Endothelial cell of umbilical vein (primary cell): ENCODE measurements at regions not wholly inside any gene's neighbourhood (a gene's known extent, or its start where the extent isn't known, plus 50 kb on each side); places are given as distances from the start of the nearest gene placed in this dataset.

Source experiments
- BruUV-seq: library from RNA; stranded (reverse); fragments of 400-500 nt; replicated peaks from 2 replicates; lab custom pipeline; 2021; lab: Mats Ljungman, UMichigan
- CTCF ChIA-PET: fragments of 300-600, 350-600 bp; sonication (Branson Sonifier 250); formaldehyde crosslinking; loops from one replicate; lab custom pipeline; 2021; ENCODE audit warnings: antibody characterized with exemption, inconsistent platforms; lab: Charles Lee
- POLR2A ChIA-PET: fragments of 300-600, 350-600 bp; sonication (Branson Sonifier 250); formaldehyde crosslinking; loops from one replicate; lab custom pipeline; 2021; ENCODE audit warnings: antibody characterized with exemption, inconsistent platforms; lab: Charles Lee
- DNase-seq: peaks from one replicate; pipeline ENCODE4 v3.0.0-alpha.2; 2011; ENCODE audit warnings: low read depth, low spot score
- FAIRE-seq: peaks from 2 replicates; lab custom pipeline; 2011; peaks lifted over from hg19 to GRCh38; lab: Jason Lieb, UNC
- H2AFZ ChIP-seq: 2 replicates; pipeline ENCODE4 v1.6.0; 2012; ENCODE audit warnings: low read depth, low read length, control low read depth, inconsistent platforms
- H3K27ac ChIP-seq: 2 replicates; pipeline ENCODE4 v1.5.1; 2011; ENCODE audit warnings: low read depth, mild to moderate bottlenecking, control low read depth, low read length, moderate library complexity; ENCODE audit not compliant: insufficient read depth
- H3K27me3 ChIP-seq, 2 experiments: 2 replicates each; pipeline versions ENCODE4 v1.6.0 to v1.6.1; 2011; ENCODE audit warnings: low read length in 2 of 2, mixed read lengths in 1 of 2; ENCODE audit not compliant: control insufficient read depth in 2 of 2, insufficient read depth in 2 of 2
- H3K36me3 ChIP-seq, 2 experiments: 2 replicates in 1 of 2; 3 replicates in 1 of 2; pipeline ENCODE4 v1.5.1; 2011; ENCODE audit warnings: low read length in 2 of 2, mild to moderate bottlenecking in 1 of 2, moderate library complexity in 1 of 2; ENCODE audit not compliant: control insufficient read depth in 2 of 2, insufficient read depth in 2 of 2; ENCODE audit errors: extremely low read depth in 1 of 2
- H3K4me1 ChIP-seq: 3 replicates; pipeline ENCODE4 v1.5.1; 2011; ENCODE audit warnings: mild to moderate bottlenecking, low read length; ENCODE audit not compliant: control insufficient read depth, insufficient read depth; ENCODE audit errors: extremely low read depth
- H3K4me2 ChIP-seq: 2 replicates; pipeline ENCODE4 v1.6.1; 2011; ENCODE audit warnings: low read length, control low read depth, mixed read lengths; ENCODE audit not compliant: insufficient read depth
- H3K4me3 ChIP-seq, 3 experiments: fragments of 200-600 bp in 1 of 3; sonication (generic), shearing (Covaris generic) in 1 of 3; replicated peaks in 1 of 3; 2 replicates each; pipeline ENCODE4 v1.5.1; 2011 to 2016; ENCODE audit warnings: control low read depth in 3 of 3, low read length in 3 of 3, mild to moderate bottlenecking in 2 of 3, inconsistent platforms in 1 of 3, low read depth in 1 of 3, moderate library complexity in 1 of 3; ENCODE audit not compliant: insufficient read depth in 1 of 3
- H3K79me2 ChIP-seq: 2 replicates; pipeline ENCODE4 v1.6.0; 2012; ENCODE audit warnings: low read length, inconsistent platforms; ENCODE audit not compliant: control insufficient read depth, insufficient read depth
- H3K9ac ChIP-seq: replicated peaks from 2 replicates; pipeline ENCODE3; 2011; ENCODE audit warnings: low read length, control low read depth; ENCODE audit not compliant: insufficient read depth; ENCODE audit errors: extremely low read depth
- H3K9me1 ChIP-seq: replicated peaks from 3 replicates; pipeline ENCODE4 v1.6.0; 2011; ENCODE audit warnings: mild to moderate bottlenecking, low read length; ENCODE audit not compliant: control insufficient read depth, insufficient read depth; ENCODE audit errors: extremely low read depth
- H3K9me3 ChIP-seq: replicated peaks from 2 replicates; pipeline ENCODE4 v1.5.1; 2012; ENCODE audit warnings: low read length, inconsistent platforms; ENCODE audit not compliant: control insufficient read depth, insufficient read depth
- H4K20me1 ChIP-seq: replicated peaks from 2 replicates; pipeline ENCODE3; 2011; ENCODE audit warnings: mild to moderate bottlenecking, low read length; ENCODE audit not compliant: control insufficient read depth, insufficient read depth; ENCODE audit errors: extremely low read depth
- EZH2 ChIP-seq: IDR thresholded peaks from 2 replicates; pipeline ENCODE4 v1.6.1; 2012; ENCODE audit warnings: borderline replicate concordance, low read depth, mild to moderate bottlenecking, moderate library complexity, low read length, inconsistent platforms; ENCODE audit not compliant: severe bottlenecking
- FOS ChIP-seq: IDR thresholded peaks from 2 replicates; pipeline ENCODE4 v1.6.1; 2011; ENCODE audit warnings: mild to moderate bottlenecking, low read length, moderate library complexity, borderline replicate concordance; ENCODE audit not compliant: insufficient read depth
- GATA2 ChIP-seq: IDR thresholded peaks from 2 replicates; pipeline ENCODE4 v1.7.0; 2011; ENCODE audit warnings: low read depth, mild to moderate bottlenecking, moderate library complexity, mixed read lengths, low read length; ENCODE audit not compliant: insufficient read length, insufficient read depth
- JUN ChIP-seq: IDR thresholded peaks from 2 replicates; pipeline ENCODE4 v1.6.1; 2011; ENCODE audit warnings: borderline replicate concordance, low read depth; ENCODE audit not compliant: insufficient read length, insufficient read depth
- MAX ChIP-seq: IDR thresholded peaks from 2 replicates; pipeline ENCODE4 v1.6.1; 2011; ENCODE audit not compliant: insufficient read depth, insufficient read length
- MYC ChIP-seq: IDR thresholded peaks from one replicate; pipeline ENCODE4 v1.6.1; 2011; ENCODE audit warnings: mild to moderate bottlenecking, low read depth, low read length
- POLR2A ChIP-seq: IDR thresholded peaks from 2 replicates; pipeline ENCODE4 v1.6.1; 2012; ENCODE audit warnings: low read depth, mild to moderate bottlenecking, control low read depth, low read length
- POLR2AphosphoS5 ChIP-seq: IDR thresholded peaks from 2 replicates; pipeline ENCODE4 v1.6.1; 2012; ENCODE audit warnings: low read depth, mild to moderate bottlenecking, control low read depth, low read length, moderate library complexity; ENCODE audit not compliant: insufficient read depth
- dilution Hi-C: fragments of 300-500 bp; cut with MboI; formaldehyde crosslinking; loops from one replicate; pipeline ENCODE4 v1.15.0; 2019; ENCODE audit warnings: low sequenced_read_pairs; ENCODE audit not compliant: extremely low pct_ligation_motif_present
- intact Hi-C: fragments of 100-400 bp; cut with micrococcal nuclease; formaldehyde crosslinking; loops from one replicate; pipeline ENCODE4 v1.10.0; 2022
- TF ChIP-seq, protein P1 (sequence below), 2 donors: IDR thresholded peaks; 1 replicate in 1 of 2; 2 replicates in 1 of 2; pipeline ENCODE4 v1.5.1; 2011; ENCODE audit warnings: low read length in 2 of 2, mild to moderate bottlenecking in 2 of 2, moderate library complexity in 2 of 2, control low read depth in 1 of 2, inconsistent platforms in 1 of 2, low read depth in 1 of 2; ENCODE audit not compliant: insufficient read depth in 1 of 2; ENCODE audit errors: extremely low read depth in 1 of 2

GRCh38 chr11:87736928-87737327 is 438.3 kb downstream of the RAB38 start:
- no peaks in the 10 kb centered on the region for H3K36me3 ChIP-seq
- no peaks in the 10 kb centered on the region for H3K79me2 ChIP-seq
- dilution Hi-C loops (no loop called here), intact Hi-C loops (no loop called here)
- H3K4me1 ChIP-seq, result no peaks in the 10 kb centered on the region
- no peaks in the 10 kb centered on the region for H3K9me3 ChIP-seq
- CTCF ChIA-PET, result no interaction called here
- no peaks in the 10 kb centered on the region for H4K20me1 ChIP-seq
- no peak overlapping the region for H3K9ac ChIP-seq
- no TSS peak for BruUV-seq
- TF ChIP-seq POLR2AphosphoS5 (no peak), EZH2 (no peak), MAX (no peak), FOS (no peak), POLR2A (no peak), JUN (no peak), GATA2 (no peak), MYC (no peak)
- TF ChIP-seq, protein P1, sequence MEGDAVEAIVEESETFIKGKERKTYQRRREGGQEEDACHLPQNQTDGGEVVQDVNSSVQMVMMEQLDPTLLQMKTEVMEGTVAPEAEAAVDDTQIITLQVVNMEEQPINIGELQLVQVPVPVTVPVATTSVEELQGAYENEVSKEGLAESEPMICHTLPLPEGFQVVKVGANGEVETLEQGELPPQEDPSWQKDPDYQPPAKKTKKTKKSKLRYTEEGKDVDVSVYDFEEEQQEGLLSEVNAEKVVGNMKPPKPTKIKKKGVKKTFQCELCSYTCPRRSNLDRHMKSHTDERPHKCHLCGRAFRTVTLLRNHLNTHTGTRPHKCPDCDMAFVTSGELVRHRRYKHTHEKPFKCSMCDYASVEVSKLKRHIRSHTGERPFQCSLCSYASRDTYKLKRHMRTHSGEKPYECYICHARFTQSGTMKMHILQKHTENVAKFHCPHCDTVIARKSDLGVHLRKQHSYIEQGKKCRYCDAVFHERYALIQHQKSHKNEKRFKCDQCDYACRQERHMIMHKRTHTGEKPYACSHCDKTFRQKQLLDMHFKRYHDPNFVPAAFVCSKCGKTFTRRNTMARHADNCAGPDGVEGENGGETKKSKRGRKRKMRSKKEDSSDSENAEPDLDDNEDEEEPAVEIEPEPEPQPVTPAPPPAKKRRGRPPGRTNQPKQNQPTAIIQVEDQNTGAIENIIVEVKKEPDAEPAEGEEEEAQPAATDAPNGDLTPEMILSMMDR (IDR thresholded peaks at IDR 0.05; ENCODE audit: extremely low read depth in 1 of 2, insufficient read depth in 1 of 2, low read depth in 1 of 2, low read length in 2 of 2), result no peak
- H3K4me3 ChIP-seq, result no peak overlapping the region
- H2AFZ ChIP-seq, result no peak overlapping the region
- POLR2A ChIA-PET, result no interaction called here
- no peak overlapping the region for H3K4me2 ChIP-seq
- H3K27ac ChIP-seq, result no peak overlapping the region
- H3K27me3 ChIP-seq, result no peaks in the 10 kb centered on the region
- H3K9me1 ChIP-seq, result no peaks in the 10 kb centered on the region
- DNase-seq (no peak), FAIRE-seq (no peak)
